HCT116 (cell line): ENCODE measurements at regions not wholly inside any gene's neighbourhood (a gene's known extent, or its start where the extent isn't known, plus 50 kb on each side); places are given as distances from the start of the nearest gene placed in this dataset.

Experiments
- CTCF ChIP-seq, 3 experiments: fragments of 200-600 bp in 1 of 3; sonication (generic) in 1 of 3; IDR thresholded peaks in 2 of 3; conservative IDR thresholded peaks in 1 of 3; 2 replicates each; pipeline ENCODE4 v1.5.1; 2012 to 2017; ENCODE audit warnings: low read depth in 2 of 3, low read length in 2 of 3, antibody characterized with exemption in 1 of 3, borderline replicate concordance in 1 of 3, control low read depth in 1 of 3, mild to moderate bottlenecking in 1 of 3, mixed read lengths in 1 of 3, mixed run types in 1 of 3, moderate library complexity in 1 of 3; ENCODE audit not compliant: insufficient read depth in 1 of 3
- EGR1 ChIP-seq: IDR thresholded peaks from 2 replicates; pipeline ENCODE4 v1.6.1; 2012; ENCODE audit warnings: low read depth
- MAX ChIP-seq: IDR thresholded peaks from 2 replicates; pipeline ENCODE4 v1.6.1; 2012
- POLR2A ChIP-seq: IDR thresholded peaks from 2 replicates; pipeline ENCODE4 v1.7.0; 2011; ENCODE audit warnings: borderline replicate concordance; ENCODE audit not compliant: insufficient read depth, insufficient read length; ENCODE audit errors: extremely low read depth
- POLR2AphosphoS5 ChIP-seq: IDR thresholded peaks from 2 replicates; pipeline ENCODE4 v1.6.1; 2011; ENCODE audit warnings: mild to moderate bottlenecking, low read depth, low read length, moderate library complexity
- REST ChIP-seq: IDR thresholded peaks from 2 replicates; pipeline ENCODE4 v1.6.1; 2012; ENCODE audit warnings: low read depth
- SP1 ChIP-seq: IDR thresholded peaks from 2 replicates; pipeline ENCODE4 v1.6.1; 2012; ENCODE audit warnings: low read depth
- ZNF274 ChIP-seq: fragments of 200-500 bp; sonication (Bioruptor generic); IDR thresholded peaks from 2 replicates; pipeline ENCODE4 v1.6.1; 2014; ENCODE audit warnings: mild to moderate bottlenecking, low read depth, low read length, inconsistent platforms

GRCh38 chr12:116498471-116498870, 60.7 kb upstream of the MAP1LC3B2 start:
- TF ChIP-seq CTCF (IDR thresholded peaks at IDR 0.05 in 2 of 3, conservative IDR thresholded peaks at IDR 0.05 in 1 of 3; ENCODE audit: borderline replicate concordance in 1 of 3, insufficient read depth in 1 of 3, low read depth in 2 of 3, low read length in 2 of 3) (no peak), POLR2A (no peak), REST (no peak), SP1 (no peak), ZNF274 (no peak), POLR2AphosphoS5 (no peak), MAX (no peak), EGR1 (no peak)
